ENCODE measurements at regions not wholly inside any gene's neighbourhood (a gene's known extent, or its start where the extent isn't known, plus 50 kb on each side); places are given as distances from the start of the nearest gene placed in this dataset.
"Not testable (repeated sequence)": the region's sequence is repeated elsewhere in the genome, so short reads cannot be mapped to it uniquely, and the experiment has no call there.

GRCh38 chr16:88184053-88184452, 198.7 kb upstream of the ZNF469 start:
- not testable (repeated sequence) for H3K9ac ChIP-seq (ENCODE audit: low read depth, low read length); H3K4me3 ChIP-seq (ENCODE audit: low read depth, low read length); H3K27ac ChIP-seq (ENCODE audit: low read depth, low read length); H3K4me1 ChIP-seq (ENCODE audit: control insufficient read depth, insufficient read depth, low read length); H3K27me3 ChIP-seq (ENCODE audit: control insufficient read depth, insufficient read depth, low read length); H3K36me3 ChIP-seq (ENCODE audit: control insufficient read depth, insufficient read depth, low read length); H3K9me3 ChIP-seq (ENCODE audit: control insufficient read depth, insufficient read depth, low read length)

- not testable (repeated sequence) for H3K36me3 ChIP-seq (ENCODE audit: control insufficient read depth, insufficient read depth, low read length); H3K9me3 ChIP-seq (ENCODE audit: control insufficient read depth, insufficient read depth, low read length); H3K27me3 ChIP-seq (ENCODE audit: control insufficient read depth, insufficient read depth, low read length); H3K9ac ChIP-seq (ENCODE audit: low read depth, low read length); H3K4me3 ChIP-seq (ENCODE audit: low read depth, low read length); H3K4me1 ChIP-seq (ENCODE audit: control insufficient read depth, insufficient read depth, low read length); H3K27ac ChIP-seq (ENCODE audit: low read depth, low read length)
Observed at GRCh38 chr16:88184566-88185355, 198.0 kb upstream of the ZNF469 start.

GRCh38 chr16:88185406-88185805, 197.4 kb upstream of the ZNF469 start:
- H3K27ac ChIP-seq (ENCODE audit: low read depth, low read length); H3K9me3 ChIP-seq (ENCODE audit: control insufficient read depth, insufficient read depth, low read length); H3K9ac ChIP-seq (ENCODE audit: low read depth, low read length); H3K27me3 ChIP-seq (ENCODE audit: control insufficient read depth, insufficient read depth, low read length); H3K4me3 ChIP-seq (ENCODE audit: low read depth, low read length); H3K36me3 ChIP-seq (ENCODE audit: control insufficient read depth, insufficient read depth, low read length); H3K4me1 ChIP-seq (ENCODE audit: control insufficient read depth, insufficient read depth, low read length): not testable (repeated sequence)

GRCh38 chr16:88185976-88186888, 196.5 kb upstream of the ZNF469 start:
- not testable (repeated sequence) for H3K27me3 ChIP-seq (ENCODE audit: control insufficient read depth, insufficient read depth, low read length); H3K9ac ChIP-seq (ENCODE audit: low read depth, low read length); H3K9me3 ChIP-seq (ENCODE audit: control insufficient read depth, insufficient read depth, low read length); H3K36me3 ChIP-seq (ENCODE audit: control insufficient read depth, insufficient read depth, low read length); H3K4me3 ChIP-seq (ENCODE audit: low read depth, low read length); H3K27ac ChIP-seq (ENCODE audit: low read depth, low read length); H3K4me1 ChIP-seq (ENCODE audit: control insufficient read depth, insufficient read depth, low read length)

GRCh38 chr16:88186889-88187870, 195.6 kb upstream of the ZNF469 start:
- not testable (repeated sequence) for H3K4me1 ChIP-seq (ENCODE audit: control insufficient read depth, insufficient read depth, low read length); H3K9ac ChIP-seq (ENCODE audit: low read depth, low read length); H3K27me3 ChIP-seq (ENCODE audit: control insufficient read depth, insufficient read depth, low read length); H3K9me3 ChIP-seq (ENCODE audit: control insufficient read depth, insufficient read depth, low read length); H3K4me3 ChIP-seq (ENCODE audit: low read depth, low read length); H3K36me3 ChIP-seq (ENCODE audit: control insufficient read depth, insufficient read depth, low read length); H3K27ac ChIP-seq (ENCODE audit: low read depth, low read length)

GRCh38 chr16:88188171-88188895, 194.4 kb upstream of the ZNF469 start:
- not testable (repeated sequence) for H3K36me3 ChIP-seq (ENCODE audit: control insufficient read depth, insufficient read depth, low read length); H3K9ac ChIP-seq (ENCODE audit: low read depth, low read length); H3K9me3 ChIP-seq (ENCODE audit: control insufficient read depth, insufficient read depth, low read length); H3K27ac ChIP-seq (ENCODE audit: low read depth, low read length); H3K4me1 ChIP-seq (ENCODE audit: control insufficient read depth, insufficient read depth, low read length); H3K4me3 ChIP-seq (ENCODE audit: low read depth, low read length); H3K27me3 ChIP-seq (ENCODE audit: control insufficient read depth, insufficient read depth, low read length)

- not testable (repeated sequence) for H3K36me3 ChIP-seq (ENCODE audit: control insufficient read depth, insufficient read depth, low read length); H3K9ac ChIP-seq (ENCODE audit: low read depth, low read length); H3K4me1 ChIP-seq (ENCODE audit: control insufficient read depth, insufficient read depth, low read length); H3K27ac ChIP-seq (ENCODE audit: low read depth, low read length); H3K27me3 ChIP-seq (ENCODE audit: control insufficient read depth, insufficient read depth, low read length); H3K4me3 ChIP-seq (ENCODE audit: low read depth, low read length); H3K9me3 ChIP-seq (ENCODE audit: control insufficient read depth, insufficient read depth, low read length)
Observed at GRCh38 chr16:88190592-88191095, 192.1 kb upstream of the ZNF469 start.

- H3K27ac ChIP-seq (ENCODE audit: low read depth, low read length); H3K9me3 ChIP-seq (ENCODE audit: control insufficient read depth, insufficient read depth, low read length); H3K27me3 ChIP-seq (ENCODE audit: control insufficient read depth, insufficient read depth, low read length); H3K9ac ChIP-seq (ENCODE audit: low read depth, low read length); H3K4me1 ChIP-seq (ENCODE audit: control insufficient read depth, insufficient read depth, low read length); H3K36me3 ChIP-seq (ENCODE audit: control insufficient read depth, insufficient read depth, low read length); H3K4me3 ChIP-seq (ENCODE audit: low read depth, low read length): not testable (repeated sequence)
Observed at GRCh38 chr16:88191168-88191567, 191.6 kb upstream of the ZNF469 start.

- no peaks in the 10 kb centered on the region for H3K4me1 ChIP-seq (ENCODE audit: control insufficient read depth, insufficient read depth, low read length)
- H3K36me3 ChIP-seq (ENCODE audit: control insufficient read depth, insufficient read depth, low read length): no peaks in the 10 kb centered on the region
- H3K9ac ChIP-seq (ENCODE audit: low read depth, low read length): no peak overlapping the region
- H3K9me3 ChIP-seq (ENCODE audit: control insufficient read depth, insufficient read depth, low read length): no peaks in the 10 kb centered on the region; the same call in 1 of the 2 replicates
- H3K27ac ChIP-seq (ENCODE audit: low read depth, low read length): no peak overlapping the region
- H3K27me3 ChIP-seq (ENCODE audit: control insufficient read depth, insufficient read depth, low read length): no peaks in the 10 kb centered on the region
- H3K4me3 ChIP-seq (ENCODE audit: low read depth, low read length): no peak overlapping the region
Observed at GRCh38 chr16:88192601-88193000, 190.2 kb upstream of the ZNF469 start.

- H3K36me3 ChIP-seq (ENCODE audit: control insufficient read depth, insufficient read depth, low read length); H3K9me3 ChIP-seq (ENCODE audit: control insufficient read depth, insufficient read depth, low read length); H3K27ac ChIP-seq (ENCODE audit: low read depth, low read length); H3K4me1 ChIP-seq (ENCODE audit: control insufficient read depth, insufficient read depth, low read length); H3K4me3 ChIP-seq (ENCODE audit: low read depth, low read length); H3K27me3 ChIP-seq (ENCODE audit: control insufficient read depth, insufficient read depth, low read length); H3K9ac ChIP-seq (ENCODE audit: low read depth, low read length): not testable (repeated sequence)
Observed at GRCh38 chr16:88193706-88194396, 188.9 kb upstream of the ZNF469 start.
